ENCODE measurements at regions not wholly inside any gene's neighbourhood (a gene's known extent, or its start where the extent isn't known, plus 50 kb on each side); places are given as distances from the start of the nearest gene placed in this dataset.

DNA sequence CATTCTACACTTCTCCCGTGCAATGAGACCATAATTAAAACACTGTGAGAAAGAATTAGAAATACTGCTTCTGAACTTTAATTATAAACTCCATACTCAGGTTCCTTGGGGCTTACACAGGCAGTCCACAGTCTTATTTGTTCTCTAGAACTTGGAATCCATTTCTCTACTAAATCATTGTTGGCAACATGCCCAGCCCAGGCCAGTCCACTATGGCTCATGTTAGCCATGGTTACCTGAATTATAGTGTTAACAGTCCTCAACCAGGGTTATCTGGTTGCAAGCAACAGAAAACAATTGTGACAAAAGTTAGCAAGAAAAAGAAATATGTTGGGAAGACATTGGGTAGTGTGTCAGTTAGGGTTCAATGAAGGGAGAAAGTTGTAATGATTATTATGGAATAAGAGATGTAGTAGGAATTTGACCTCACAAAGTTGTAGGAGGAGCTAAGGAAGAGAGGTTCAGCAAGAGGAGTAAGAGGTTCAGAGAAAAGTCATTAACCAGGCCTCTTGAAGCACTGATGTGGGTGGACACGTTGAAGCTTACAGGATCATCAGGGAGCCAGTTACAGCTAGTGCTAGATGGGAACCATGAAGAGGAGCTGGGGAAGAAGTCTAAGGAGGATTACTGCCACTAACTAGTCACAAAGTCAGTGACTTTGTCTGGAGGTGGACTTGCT is 120.2 kb upstream of the ADRA1D start:
- no peak for TF ChIP-seq EZH2 (IDR thresholded peaks at IDR 0.05; ENCODE audit: borderline replicate concordance, low read length)
- TF ChIP-seq, protein P1, sequence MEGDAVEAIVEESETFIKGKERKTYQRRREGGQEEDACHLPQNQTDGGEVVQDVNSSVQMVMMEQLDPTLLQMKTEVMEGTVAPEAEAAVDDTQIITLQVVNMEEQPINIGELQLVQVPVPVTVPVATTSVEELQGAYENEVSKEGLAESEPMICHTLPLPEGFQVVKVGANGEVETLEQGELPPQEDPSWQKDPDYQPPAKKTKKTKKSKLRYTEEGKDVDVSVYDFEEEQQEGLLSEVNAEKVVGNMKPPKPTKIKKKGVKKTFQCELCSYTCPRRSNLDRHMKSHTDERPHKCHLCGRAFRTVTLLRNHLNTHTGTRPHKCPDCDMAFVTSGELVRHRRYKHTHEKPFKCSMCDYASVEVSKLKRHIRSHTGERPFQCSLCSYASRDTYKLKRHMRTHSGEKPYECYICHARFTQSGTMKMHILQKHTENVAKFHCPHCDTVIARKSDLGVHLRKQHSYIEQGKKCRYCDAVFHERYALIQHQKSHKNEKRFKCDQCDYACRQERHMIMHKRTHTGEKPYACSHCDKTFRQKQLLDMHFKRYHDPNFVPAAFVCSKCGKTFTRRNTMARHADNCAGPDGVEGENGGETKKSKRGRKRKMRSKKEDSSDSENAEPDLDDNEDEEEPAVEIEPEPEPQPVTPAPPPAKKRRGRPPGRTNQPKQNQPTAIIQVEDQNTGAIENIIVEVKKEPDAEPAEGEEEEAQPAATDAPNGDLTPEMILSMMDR (IDR thresholded peaks at IDR 0.05; ENCODE audit: low read length), result no peak
